Right lobe of liver (tissue), 6 donors: ENCODE measurements at regions not wholly inside any gene's neighbourhood (a gene's known extent, or its start where the extent isn't known, plus 50 kb on each side); places are given as distances from the start of the nearest gene placed in this dataset.
"Not testable (repeated sequence)": the region's sequence is repeated elsewhere in the genome, so short reads cannot be mapped to it uniquely, and the experiment has no call there.

Experiments used
- ATAC-seq, 4 donors: fragments of 200-7000 bp; cut with Tn5 transposase; one replicate each; pipeline ENCODE4 v1.9.1; 2020; ENCODE audit warnings: mild to moderate bottlenecking in 4 of 4, moderate library complexity in 4 of 4
- DNase-seq, 3 donors: peaks; one replicate each; pipeline ENCODE4 v3.0.0-alpha.2; 2020
- H3K27ac ChIP-seq, 3 donors: fragments of 200-600 bp; one replicate each; pipeline ENCODE4 v1.8.0; 2022
- H3K27me3 ChIP-seq, 2 donors: fragments of 200-600 bp; one replicate each; pipeline ENCODE4 v1.8.0; 2022
- H3K36me3 ChIP-seq, 4 donors: fragments of 200-600 bp; sonication (generic) in 1 of 4; one replicate each; pipeline versions ENCODE4 v1.5.1 to v1.8.0; 2017 to 2022; ENCODE audit warnings: control low read depth in 1 of 4
- H3K4me1 ChIP-seq, 4 donors: fragments of 200-600 bp; sonication (generic) in 1 of 4; one replicate each; pipeline versions ENCODE4 v1.5.1 to v1.8.0; 2017 to 2022; ENCODE audit warnings: control low read depth in 1 of 4
- H3K4me3 ChIP-seq, 3 donors: fragments of 200-600 bp; one replicate each; pipeline ENCODE4 v1.8.0; 2022
- H3K9me3 ChIP-seq, 4 donors: fragments of 200-600 bp; sonication (generic) in 1 of 4; one replicate each; pipeline versions ENCODE4 v1.5.1 to v1.8.0; 2017 to 2022; ENCODE audit warnings: control low read depth in 1 of 4
- CTCF ChIP-seq, 4 donors: fragments of 200-600 bp in 3 of 4; fragments of 450-650 bp in 1 of 4; IDR thresholded peaks; one replicate each; pipeline versions ENCODE4 v1.5.1 to v1.8.0; 2016 to 2022; ENCODE audit warnings: antibody characterized with exemption in 4 of 4, mild to moderate bottlenecking in 2 of 4
- POLR2A ChIP-seq: fragments of 450-650 bp; IDR thresholded peaks from one replicate; pipeline ENCODE4 v1.6.1; 2017; ENCODE audit warnings: antibody characterized with exemption, mild to moderate bottlenecking
- WGBS: methylation state at CpG from one replicate; pipeline ENCODE4 v1.1.6; 2018; ENCODE audit warnings: low coverage, low lambda C conversion rate; ENCODE audit not compliant: insufficient coverage; ENCODE audit errors: missing lambda C conversion rate; 5-methylcytosine and 5-hydroxymethylcytosine counted together
- intact Hi-C, 2 donors: fragments of 100-400 bp; cut with DNase I; formaldehyde crosslinking; loops; one replicate each; pipeline versions ENCODE4 v1.11.2 to v1.14.1; 2022
- donor health status: DM: no; HTN: yes; CAD: no.
- donor health status: DM: no; HTN: no; CAD: no.
- donor health status: DM: no; HTN: no; CAD: no.
- donor health status: DM: no; HTN: yes; CAD: no.
- donor health status: DM: no; HTN: yes; CAD: no.

GRCh38 chr2:176891857-176892256 lies 320.7 kb upstream of the HNRNPA3 start:
- ATAC-seq (no peak), DNase-seq (no peak)
- no peaks in the 10 kb centered on the region for H3K4me1 ChIP-seq
- intact Hi-C loops, result no loop called here
- no peak overlapping the region for H3K4me3 ChIP-seq
- no peak overlapping the region for H3K27ac ChIP-seq
- no peaks in the 10 kb centered on the region for H3K36me3 ChIP-seq
- no peaks in the 10 kb centered on the region for H3K9me3 ChIP-seq
- TF ChIP-seq CTCF (IDR thresholded peaks at IDR 0.05) (no peak), POLR2A (no peak)
- H3K27me3 ChIP-seq, result no peaks in the 10 kb centered on the region
- WGBS, result 50% methylated on average over 1 of the region's 1 CpG

- Histone ChIP-seq H3K4me3 (no peak overlapping the region), H3K27ac (no peak overlapping the region), H3K9me3 (no peaks in the 10 kb centered on the region), H3K27me3 (no peaks in the 10 kb centered on the region), H3K36me3 (no peaks in the 10 kb centered on the region), H3K4me1 (no peaks in the 10 kb centered on the region)
- intact Hi-C loops, result no loop called here
- 69% methylated on average over 2 of the region's 2 CpGs for WGBS
- TF ChIP-seq CTCF (IDR thresholded peaks at IDR 0.05) (no peak), POLR2A (no peak)
- ATAC-seq, result no peak
- DNase-seq, result no peak
These were observed 319.8 kb upstream of the HNRNPA3 start for GRCh38 chr2:176892676-176893226.

- Histone ChIP-seq H3K4me3 (no peak overlapping the region), H3K4me1 (peaks cover 0 to 2% (median 0%) of the 10 kb centered on the region in 4 donors), H3K9me3 (no peaks in the 10 kb centered on the region), H3K27ac (no peak overlapping the region), H3K36me3 (no peaks in the 10 kb centered on the region), H3K27me3 (no peaks in the 10 kb centered on the region)
- WGBS, result 46% methylated on average over 2 of the region's 2 CpGs
- intact Hi-C loops, result no loop called here
- no peak for ATAC-seq
- no peak for TF ChIP-seq CTCF (IDR thresholded peaks at IDR 0.05)
- no peak for TF ChIP-seq POLR2A
- no peak for DNase-seq
These were observed 317.4 kb upstream of the HNRNPA3 start for GRCh38 chr2:176895158-176895557.

GRCh38 chr2:176902454-176902853 lies 310.1 kb upstream of the HNRNPA3 start:
- DNase-seq, result no peak
- H3K9me3 ChIP-seq, result no peaks in the 10 kb centered on the region
- no peaks in the 10 kb centered on the region for H3K27me3 ChIP-seq
- intact Hi-C loops, result no loop called here
- peaks cover 0 to 2% (median 0%) of the 10 kb centered on the region in 4 donors for H3K4me1 ChIP-seq
- no peaks in the 10 kb centered on the region for H3K36me3 ChIP-seq
- WGBS, result 48% methylated on average over 4 of the region's 4 CpGs
- no peak overlapping the region for H3K4me3 ChIP-seq
- no peak for ATAC-seq
- H3K27ac ChIP-seq, result no peak overlapping the region
- no peak for TF ChIP-seq POLR2A
- TF ChIP-seq CTCF (IDR thresholded peaks at IDR 0.05), result no peak

GRCh38 chr2:176904053-176904452 lies 308.5 kb upstream of the HNRNPA3 start:
- H3K27ac ChIP-seq, H3K4me3 ChIP-seq, H3K9me3 ChIP-seq, ATAC-seq, DNase-seq, intact Hi-C loops, H3K36me3 ChIP-seq, H3K27me3 ChIP-seq, H3K4me1 ChIP-seq: not testable (repeated sequence)
- WGBS, result 55% methylated on average over 2 of the region's 2 CpGs
